GM18873 (cell line): ENCODE measurements at regions not wholly inside any gene's neighbourhood (a gene's known extent, or its start where the extent isn't known, plus 50 kb on each side); places are given as distances from the start of the nearest gene placed in this dataset.

ENCODE experiments used
- ATAC-seq: cut with Tn5 transposase; IDR thresholded peaks from one replicate; pipeline ENCODE4 v1.9.1; 2021; ENCODE audit warnings: mild to moderate bottlenecking, moderate library complexity, moderate number of reproducible peaks; ENCODE audit not compliant: unreplicated experiment, low FRiP score

GRCh38 chr14:98867726-98868125, 404.3 kb downstream of the BCL11B start:
- ATAC-seq = no peak

DNA sequence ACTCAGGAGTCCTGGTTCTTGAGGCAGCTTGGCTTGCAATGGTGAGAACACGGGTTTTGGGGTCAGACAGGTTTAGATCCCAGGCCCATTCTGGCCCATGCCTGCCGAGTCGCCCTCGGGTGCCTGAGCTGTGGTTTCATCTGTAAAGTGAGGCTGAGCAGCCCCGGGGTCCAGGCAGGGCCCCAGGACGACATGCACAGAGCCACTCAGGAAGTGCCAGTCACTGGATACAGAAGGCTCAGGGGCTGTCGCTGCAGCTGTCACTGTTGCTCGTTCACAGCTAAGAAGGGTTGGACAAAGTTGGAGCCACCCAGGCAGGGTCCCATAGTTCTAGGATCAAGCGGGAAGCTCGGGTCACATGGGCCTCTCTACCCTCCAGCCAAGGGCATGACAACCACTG, 403.1 kb downstream of the BCL11B start:
- no peak for ATAC-seq

- no peak for ATAC-seq
These were observed 400.2 kb downstream of the BCL11B start for GRCh38 chr14:98871796-98872195.

DNA sequence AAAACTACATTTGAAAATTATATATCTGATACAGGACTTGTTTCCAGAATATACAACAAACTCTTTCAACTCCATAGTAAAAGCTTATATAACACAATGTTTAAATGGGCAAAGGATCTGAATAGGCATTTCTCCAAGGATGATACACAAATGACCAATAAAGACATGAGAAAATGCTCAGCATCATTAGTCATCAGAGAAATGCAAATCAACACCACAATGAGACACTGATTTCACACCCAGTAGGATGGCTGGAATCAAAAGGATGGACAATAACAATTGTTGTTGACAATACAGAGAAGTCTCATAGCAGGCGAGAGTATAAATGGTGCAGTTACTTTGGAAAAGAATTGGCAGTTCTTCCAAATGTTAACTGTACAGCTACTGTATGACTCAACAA, 394.9 kb downstream of the BCL11B start:
- no peak for ATAC-seq

DNA sequence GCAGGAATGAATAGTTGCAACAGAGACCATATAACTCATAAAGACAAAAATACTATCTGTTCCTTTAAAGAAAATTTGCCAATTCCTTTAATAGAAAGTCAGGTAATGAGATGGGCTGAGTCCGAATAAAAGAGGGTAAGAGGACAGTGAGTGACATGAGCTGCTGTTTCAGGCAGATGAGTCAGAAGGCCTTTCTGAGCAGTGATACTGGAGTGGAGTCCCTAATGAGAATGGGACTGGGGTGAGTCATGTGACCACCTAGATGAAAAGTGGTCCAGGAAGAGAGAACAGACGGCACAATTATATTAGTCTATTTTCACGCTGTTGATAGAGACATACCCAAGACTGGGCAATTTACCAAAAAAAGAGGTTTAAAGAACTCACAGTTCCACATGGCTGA, 393.7 kb downstream of the BCL11B start:
- ATAC-seq = no peak

DNA sequence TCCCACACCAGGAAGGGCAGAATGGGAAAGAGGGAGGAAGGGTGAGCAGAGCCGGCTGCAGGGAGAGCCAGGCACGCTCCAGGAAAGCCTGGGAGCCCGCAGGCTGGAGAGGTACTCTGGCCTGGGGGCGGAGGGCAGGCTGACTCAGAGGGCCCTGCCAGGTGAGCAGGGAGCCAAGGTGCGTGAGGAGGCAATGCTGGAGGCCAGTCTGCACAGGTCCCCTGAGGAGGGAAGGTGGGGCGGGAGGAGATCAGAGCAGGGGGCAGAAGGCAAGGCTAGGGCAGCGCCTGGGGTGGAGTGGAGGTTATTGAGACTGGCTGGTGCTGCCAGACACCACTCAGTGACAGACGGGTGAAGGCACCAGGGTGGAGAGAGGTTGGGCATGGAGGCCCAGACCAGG, 385.0 kb downstream of the BCL11B start:
- ATAC-seq = no peak

DNA sequence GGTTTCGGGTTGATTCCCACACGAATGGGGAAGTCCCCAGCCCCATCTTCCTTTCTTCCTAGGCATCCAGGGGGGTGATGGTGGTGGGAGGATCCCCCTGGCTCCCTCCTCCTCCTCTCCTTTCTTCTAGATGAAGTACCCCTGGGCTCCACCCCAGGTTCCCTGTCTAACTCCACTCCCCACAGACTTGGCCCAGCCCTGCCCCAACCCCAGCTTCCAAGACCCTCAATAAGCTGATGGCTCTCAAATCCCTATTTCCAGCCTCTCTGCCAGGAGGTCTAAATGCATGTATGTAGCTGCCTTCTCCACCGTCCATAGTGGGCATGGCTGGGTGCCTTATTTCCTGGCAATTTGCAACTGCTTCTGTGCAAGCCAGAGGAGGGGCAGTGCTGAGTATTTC, 383.7 kb downstream of the BCL11B start:
- ATAC-seq = no peak

DNA sequence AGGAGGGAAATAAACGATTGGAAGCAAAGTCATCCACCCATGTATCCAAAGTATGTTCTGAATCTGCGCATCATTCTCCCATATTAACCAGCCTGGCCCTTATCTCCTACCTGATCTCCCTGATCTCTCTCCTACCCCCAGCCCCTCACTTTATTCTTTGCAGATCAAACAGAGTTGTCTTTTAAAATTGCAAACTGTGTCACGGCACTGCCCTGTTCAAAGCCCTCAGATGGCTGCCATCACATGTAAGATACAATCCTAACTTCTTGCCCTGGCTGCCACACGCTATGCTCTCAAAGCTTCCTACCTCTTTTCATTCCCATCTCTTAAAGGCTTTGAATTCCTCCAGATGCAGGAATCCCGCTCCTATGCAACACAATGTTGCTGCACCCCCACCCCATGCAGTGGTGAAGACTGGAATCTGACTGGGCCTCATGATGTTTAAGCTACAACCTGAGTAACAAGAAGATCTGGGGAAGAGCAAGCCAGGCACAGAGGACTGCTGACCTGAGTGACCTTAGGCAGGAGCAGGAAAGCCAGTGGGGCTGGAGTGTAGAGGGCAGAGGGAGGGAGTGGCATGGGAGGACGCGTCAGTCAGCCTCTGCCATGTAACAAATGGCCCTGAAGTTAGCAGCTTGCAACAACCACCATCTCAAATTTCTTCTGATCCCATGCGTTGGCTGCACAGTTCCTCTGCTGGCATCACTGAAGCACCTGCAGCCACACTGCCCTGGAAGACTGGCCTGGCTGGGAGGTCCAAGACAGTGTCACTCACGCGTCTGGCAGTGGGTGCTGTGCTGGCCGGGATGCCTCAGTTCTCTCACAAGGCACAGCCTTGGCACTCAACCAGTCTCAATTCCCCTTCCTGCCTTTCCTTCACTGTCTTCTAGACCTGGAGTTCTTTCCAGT, 382.8 kb downstream of the BCL11B start:
- no peak for ATAC-seq

DNA sequence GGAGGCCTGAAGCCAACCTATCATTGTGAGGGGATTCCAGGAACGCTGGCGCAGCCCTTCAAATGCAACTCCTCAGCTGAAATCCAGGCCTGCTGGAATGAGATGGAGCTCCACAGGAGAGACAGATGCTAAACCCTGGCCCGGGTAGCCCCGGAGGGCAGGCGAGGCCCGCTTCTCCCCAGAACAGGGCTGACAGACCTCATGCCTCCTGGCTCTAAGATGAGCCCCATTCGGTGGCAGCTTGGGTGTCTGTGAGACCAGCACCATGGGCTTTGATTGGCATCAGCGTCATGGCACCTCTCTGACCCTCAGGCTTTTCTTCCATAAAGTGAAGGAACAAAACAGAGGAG, 382.2 kb downstream of the BCL11B start:
- no peak for ATAC-seq

- no peak for ATAC-seq
These were observed 381.2 kb downstream of the BCL11B start for GRCh38 chr14:98890556-98891340.

DNA sequence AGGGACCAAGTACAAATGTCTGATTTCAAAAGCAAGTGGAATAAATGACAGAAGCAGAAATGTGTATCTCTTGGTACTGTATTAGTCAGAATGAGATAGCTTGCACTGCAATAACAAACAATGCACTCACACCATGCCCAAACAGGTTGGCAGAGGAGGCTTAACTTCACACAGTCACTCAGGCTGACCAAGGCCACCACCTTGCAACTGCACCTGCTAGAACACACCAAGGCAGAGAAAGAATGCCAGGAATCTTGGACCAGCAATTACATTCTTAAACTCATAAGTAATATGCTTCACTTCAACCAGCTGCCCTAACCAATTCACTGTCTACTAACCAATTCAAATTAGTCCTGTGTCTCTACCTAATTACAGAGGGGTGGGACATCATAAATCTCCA, 378.3 kb downstream of the BCL11B start:
- ATAC-seq = no peak

GRCh38 chr14:98894600-98894999, 377.4 kb downstream of the BCL11B start:
- ATAC-seq = no peak

DNA sequence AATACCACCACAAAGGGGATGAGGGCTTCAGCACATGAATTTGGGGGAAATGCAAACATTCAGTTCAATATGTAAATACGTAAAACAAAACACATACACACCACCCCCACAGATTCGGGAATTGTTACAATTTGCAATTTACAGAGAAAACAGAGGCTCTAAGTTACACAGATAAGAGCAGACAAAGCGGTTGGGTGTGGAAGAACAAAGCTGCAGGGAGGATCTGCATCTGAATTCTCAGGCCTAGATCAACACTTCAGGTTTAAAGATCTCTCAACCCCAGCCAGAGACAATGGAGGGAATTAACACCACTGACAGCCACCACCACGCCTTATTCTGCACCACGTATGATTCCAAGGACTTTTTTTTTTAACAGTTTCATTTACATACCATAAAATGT, 375.5 kb downstream of the BCL11B start:
- ATAC-seq = no peak

DNA sequence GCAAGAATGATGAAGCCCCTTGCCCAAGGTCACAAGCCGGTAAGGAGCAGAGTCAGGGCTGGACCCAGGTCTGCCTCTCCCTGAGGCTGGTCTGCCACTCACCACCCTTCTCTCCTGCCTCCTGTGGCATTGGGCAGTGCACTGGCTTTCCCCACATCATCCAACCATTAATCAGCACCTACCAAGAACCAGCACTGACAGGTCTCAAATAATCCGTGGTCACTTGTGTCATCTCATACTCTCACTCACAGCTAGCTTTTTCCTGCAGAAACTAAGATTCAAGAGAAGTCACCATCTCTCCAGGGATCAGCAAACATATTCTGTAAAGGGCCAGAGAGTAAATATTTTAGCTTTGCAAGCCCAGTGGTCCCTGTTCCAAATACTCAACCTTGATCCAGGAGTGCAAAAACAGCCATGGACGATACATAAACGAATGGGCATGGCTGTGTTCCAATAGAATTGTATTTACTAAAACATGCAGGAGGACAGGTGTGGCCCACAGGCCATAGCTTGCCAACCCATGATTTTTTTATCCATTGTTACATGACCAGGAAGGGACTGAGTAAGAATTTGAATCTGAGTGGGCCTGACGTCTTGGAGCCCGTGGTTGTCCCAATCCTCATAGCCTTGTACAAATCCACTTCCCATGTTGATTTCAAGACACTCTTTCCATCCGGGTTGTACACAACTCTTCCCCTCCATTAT, 374.2 kb downstream of the BCL11B start:
- ATAC-seq = no peak

- ATAC-seq = no peak
These were observed 372.6 kb downstream of the BCL11B start for GRCh38 chr14:98899441-98899840.

DNA sequence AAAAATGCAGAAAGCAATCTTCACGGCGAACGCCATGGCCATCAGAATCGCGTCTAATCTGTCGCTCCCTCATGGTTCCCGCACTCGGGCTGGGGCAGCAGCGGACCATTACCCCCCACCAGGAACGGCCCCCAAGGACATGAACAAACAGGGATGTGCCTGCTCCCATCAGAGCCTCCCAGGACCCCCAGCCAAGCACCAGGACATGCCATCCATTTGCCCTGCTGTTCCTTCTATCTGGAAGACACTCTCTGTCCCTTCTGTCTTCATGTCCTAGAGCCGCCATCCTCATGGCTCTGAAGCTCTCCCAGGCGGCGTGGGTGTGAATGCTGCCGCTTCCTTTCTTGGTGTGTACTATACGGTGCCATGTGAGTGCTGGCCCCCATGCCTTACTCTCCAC, 371.8 kb downstream of the BCL11B start:
- no peak for ATAC-seq

DNA sequence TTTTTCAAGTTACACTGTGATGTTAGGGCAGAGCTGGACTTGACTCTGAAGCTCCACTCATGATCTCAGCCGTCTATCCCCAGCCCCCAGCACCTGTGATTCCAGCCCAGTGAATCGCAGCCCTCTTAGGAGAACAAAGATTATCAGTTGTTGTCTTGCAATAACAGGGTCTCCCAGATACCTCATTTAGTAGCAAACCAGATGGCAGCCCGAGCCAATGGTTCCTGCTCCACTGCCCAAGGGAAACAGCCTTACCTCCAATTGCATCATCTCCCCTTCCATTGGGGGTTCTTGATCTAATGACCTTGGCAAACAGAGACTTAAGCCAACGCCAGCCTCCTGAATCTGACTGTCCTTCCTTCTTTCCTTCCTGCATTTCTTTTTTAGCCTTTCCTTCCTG, 371.2 kb downstream of the BCL11B start:
- no peak for ATAC-seq

GRCh38 chr14:98901511-98902205, 370.3 kb downstream of the BCL11B start:
- ATAC-seq = no peak

DNA sequence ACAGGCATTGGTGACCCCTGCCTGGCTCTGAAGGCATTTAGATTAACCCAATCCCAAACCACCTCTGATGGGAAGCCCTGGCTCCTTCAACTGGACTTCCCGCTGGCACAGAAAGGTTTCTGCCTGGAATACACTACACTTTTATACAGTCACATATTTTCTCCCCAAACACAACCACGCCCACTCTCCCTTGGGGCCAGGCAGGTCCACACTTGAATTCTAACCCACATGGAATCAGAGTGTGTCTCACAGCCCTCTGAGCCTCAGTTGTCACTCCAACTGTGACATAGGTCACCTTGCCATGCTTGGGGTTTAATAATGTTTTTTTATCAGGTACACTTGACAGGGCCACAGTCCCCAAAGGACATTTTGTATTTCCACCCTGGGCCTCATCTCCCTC, 368.6 kb downstream of the BCL11B start:
- no peak for ATAC-seq

DNA sequence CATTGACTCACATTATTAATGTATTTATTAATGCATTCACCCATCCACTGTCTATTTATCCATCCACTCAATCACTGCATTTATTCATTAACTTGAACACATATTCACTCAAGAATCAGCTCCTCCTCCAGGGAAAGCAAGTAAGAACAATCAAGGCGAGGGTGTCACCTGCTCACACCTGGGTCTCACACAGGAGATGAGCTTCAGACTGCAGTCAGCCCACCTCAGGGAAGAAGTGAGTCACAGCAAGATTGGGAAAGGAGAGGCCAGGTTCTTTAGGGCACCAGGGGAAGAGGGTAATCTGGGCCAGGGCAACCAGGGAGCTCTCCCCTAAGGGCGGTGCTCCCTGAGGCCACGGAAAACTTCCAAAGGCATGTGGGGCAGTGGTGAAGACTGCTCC, 367.3 kb downstream of the BCL11B start:
- ATAC-seq = no peak
